ENCODE measurements at regions not wholly inside any gene's neighbourhood (a gene's known extent, or its start where the extent isn't known, plus 50 kb on each side); places are given as distances from the start of the nearest gene placed in this dataset.
"Not testable (repeated sequence)": the region's sequence is repeated elsewhere in the genome, so short reads cannot be mapped to it uniquely, and the experiment has no call there.

- no peak overlapping the region for H4K91ac ChIP-seq (ENCODE audit: low read depth, low read length)
These were observed 995.4 kb upstream of the WWC1 start for GRCh38 chr5:167296066-167296465.

DNA sequence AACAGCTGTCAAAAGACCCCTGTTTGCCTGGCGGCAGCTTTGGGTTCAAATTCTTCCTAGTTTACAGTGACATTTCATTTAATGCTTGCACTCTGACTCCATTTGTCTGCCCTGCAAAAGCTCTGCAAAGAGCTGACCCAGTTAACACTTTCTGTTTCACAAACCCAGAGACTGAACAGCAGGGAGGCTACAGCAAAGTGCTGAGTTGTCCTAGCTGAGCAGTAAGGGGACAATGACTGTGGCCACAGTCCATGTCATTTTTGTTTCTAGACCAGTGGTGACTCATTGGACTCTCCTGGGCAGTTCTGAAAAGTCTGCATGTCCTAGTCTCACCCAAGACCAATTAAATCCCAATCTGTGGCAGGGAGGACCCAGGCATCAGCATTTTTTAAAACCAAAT is 994.8 kb upstream of the WWC1 start:
- H3K23ac ChIP-seq (ENCODE audit: low read length): no peak overlapping the region
- H3K14ac ChIP-seq (ENCODE audit: low read length): no peak overlapping the region
- no peak overlapping the region for H2BK5ac ChIP-seq (ENCODE audit: low read depth, low read length, poor library complexity)
- no peak overlapping the region for H2BK12ac ChIP-seq (ENCODE audit: low read length)
- no peak for DNase-seq
- no peak overlapping the region for H4K8ac ChIP-seq (ENCODE audit: low read depth, low read length)
- no peaks in the 10 kb centered on the region for H3K79me1 ChIP-seq (ENCODE audit: low read length)
- no peaks in the 10 kb centered on the region for H3K36me3 ChIP-seq (ENCODE audit: control insufficient read depth in 1 of 2, insufficient read depth in 2 of 2, low read length in 2 of 2)
- H3K9ac ChIP-seq (ENCODE audit: low read length): no peak overlapping the region
- H3K4me2 ChIP-seq (ENCODE audit: low read length): no peak overlapping the region
- H4K12ac ChIP-seq (ENCODE audit: low read depth, low read length): no peak overlapping the region
- H2AK5ac ChIP-seq (ENCODE audit: low read length): no peak overlapping the region
- no CpG with 5 or more reads among the region's 1 CpG for WGBS (ENCODE audit: extremely low coverage, insufficient coverage, insufficient read length)
- no peaks in the 10 kb centered on the region for H3K9me3 ChIP-seq (ENCODE audit: insufficient read depth, low read depth, low read length)
- no peaks in the 10 kb centered on the region for H3K79me2 ChIP-seq (ENCODE audit: control insufficient read depth, insufficient read depth, low read length, poor library complexity)
- H4K91ac ChIP-seq (ENCODE audit: low read depth, low read length): no peak overlapping the region
- H3K18ac ChIP-seq (ENCODE audit: low read length): no peak overlapping the region
- H3K4ac ChIP-seq (ENCODE audit: low read depth, low read length): no peak overlapping the region
- no peak overlapping the region for H2BK120ac ChIP-seq (ENCODE audit: insufficient read depth, low read length, poor library complexity)
- H3K4me3 ChIP-seq (ENCODE audit: low read depth, low read length): no peak overlapping the region
- peaks cover 5 to 6% of the 10 kb centered on the region in 2 experiments for H3K4me1 ChIP-seq (ENCODE audit: control insufficient read depth in 1 of 2, insufficient read depth in 2 of 2, low read length in 2 of 2)
- H3K27me3 ChIP-seq (ENCODE audit: insufficient read depth, low read length): no peaks in the 10 kb centered on the region
- H2AFZ ChIP-seq (ENCODE audit: insufficient read depth, low read length, poor library complexity): no peak overlapping the region
- no peak overlapping the region for H3K27ac ChIP-seq (ENCODE audit: low read depth, low read length)

More at GRCh38 chr5:167296066-167296465, 995.4 kb upstream of the WWC1 start:
- Histone ChIP-seq H2AFZ (ENCODE audit: insufficient read depth, low read length, poor library complexity) (no peak overlapping the region), H3K4me2 (ENCODE audit: low read length) (no peak overlapping the region), H3K79me1 (ENCODE audit: low read length) (no peaks in the 10 kb centered on the region), H3K4ac (ENCODE audit: low read depth, low read length) (no peak overlapping the region), H2AK5ac (ENCODE audit: low read length) (no peak overlapping the region), H4K8ac (ENCODE audit: low read depth, low read length) (no peak overlapping the region), H3K9me3 (ENCODE audit: insufficient read depth, low read depth, low read length) (no peaks in the 10 kb centered on the region), H3K4me1 (ENCODE audit: control insufficient read depth in 1 of 2, insufficient read depth in 2 of 2, low read length in 2 of 2) (peaks cover 5 to 6% of the 10 kb centered on the region in 2 experiments), H3K14ac (ENCODE audit: low read length) (no peak overlapping the region), H2BK120ac (ENCODE audit: insufficient read depth, low read length, poor library complexity) (no peak overlapping the region), H2BK12ac (ENCODE audit: low read length) (no peak overlapping the region), H3K27ac (ENCODE audit: low read depth, low read length) (no peak overlapping the region), H4K12ac (ENCODE audit: low read depth, low read length) (no peak overlapping the region), H2BK5ac (ENCODE audit: low read depth, low read length, poor library complexity) (no peak overlapping the region), H3K36me3 (ENCODE audit: control insufficient read depth in 1 of 2, insufficient read depth in 2 of 2, low read length in 2 of 2) (no peaks in the 10 kb centered on the region), H3K18ac (ENCODE audit: low read length) (no peak overlapping the region), H3K4me3 (ENCODE audit: low read depth, low read length) (no peak overlapping the region), H3K9ac (ENCODE audit: low read length) (no peak overlapping the region), H3K27me3 (ENCODE audit: insufficient read depth, low read length) (no peaks in the 10 kb centered on the region), H3K79me2 (ENCODE audit: control insufficient read depth, insufficient read depth, low read length, poor library complexity) (no peaks in the 10 kb centered on the region), H3K23ac (ENCODE audit: low read length) (no peak overlapping the region)
- no CpG with 5 or more reads among the region's 5 CpGs for WGBS (ENCODE audit: extremely low coverage, insufficient coverage, insufficient read length)
- no peak for DNase-seq

DNA sequence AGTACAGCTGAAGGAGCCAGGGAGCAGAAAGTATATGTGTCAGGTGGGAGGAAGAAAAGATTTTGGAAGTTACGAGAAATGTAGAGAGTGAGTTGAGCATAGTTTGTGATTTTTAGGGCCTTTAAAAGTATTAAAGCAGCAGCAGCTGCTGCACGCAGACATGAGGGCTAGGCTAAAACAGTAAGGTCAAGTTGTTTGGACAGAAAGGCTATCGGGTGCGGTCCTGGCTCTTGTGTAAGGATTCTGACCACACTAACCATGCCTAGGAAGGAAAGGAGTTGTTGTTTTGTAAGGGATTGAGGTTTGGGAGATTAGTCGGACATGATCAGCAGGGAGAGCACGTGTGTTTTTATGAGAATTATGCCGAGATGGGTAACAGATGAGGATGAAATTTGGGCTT is 991.6 kb upstream of the WWC1 start:
- not testable (repeated sequence) for H3K14ac ChIP-seq (ENCODE audit: low read length); H4K8ac ChIP-seq (ENCODE audit: low read depth, low read length); H2BK12ac ChIP-seq (ENCODE audit: low read length); H2BK5ac ChIP-seq (ENCODE audit: low read depth, low read length, poor library complexity); H3K9me3 ChIP-seq (ENCODE audit: insufficient read depth, low read depth, low read length); H4K91ac ChIP-seq (ENCODE audit: low read depth, low read length); DNase-seq; H3K18ac ChIP-seq (ENCODE audit: low read length); H2BK120ac ChIP-seq (ENCODE audit: insufficient read depth, low read length, poor library complexity); H3K36me3 ChIP-seq (ENCODE audit: control insufficient read depth in 1 of 2, insufficient read depth in 2 of 2, low read length in 2 of 2); H3K79me2 ChIP-seq (ENCODE audit: control insufficient read depth, insufficient read depth, low read length, poor library complexity); H2AFZ ChIP-seq (ENCODE audit: insufficient read depth, low read length, poor library complexity); H4K12ac ChIP-seq (ENCODE audit: low read depth, low read length); H3K23ac ChIP-seq (ENCODE audit: low read length); H3K4me1 ChIP-seq (ENCODE audit: control insufficient read depth in 1 of 2, insufficient read depth in 2 of 2, low read length in 2 of 2); H3K27me3 ChIP-seq (ENCODE audit: insufficient read depth, low read length); H3K9ac ChIP-seq (ENCODE audit: low read length); H3K4me3 ChIP-seq (ENCODE audit: low read depth, low read length); H3K4me2 ChIP-seq (ENCODE audit: low read length); H3K4ac ChIP-seq (ENCODE audit: low read depth, low read length); H3K27ac ChIP-seq (ENCODE audit: low read depth, low read length); H2AK5ac ChIP-seq (ENCODE audit: low read length); H3K79me1 ChIP-seq (ENCODE audit: low read length)
- WGBS (ENCODE audit: extremely low coverage, insufficient coverage, insufficient read length): 100% methylated on average over 1 of the region's 7 CpGs

- Histone ChIP-seq H2BK5ac (ENCODE audit: low read depth, low read length, poor library complexity) (no peak overlapping the region), H3K4me3 (ENCODE audit: low read depth, low read length) (no peak overlapping the region), H3K79me1 (ENCODE audit: low read length) (no peaks in the 10 kb centered on the region), H3K36me3 (ENCODE audit: control insufficient read depth in 1 of 2, insufficient read depth in 2 of 2, low read length in 2 of 2) (no peaks in the 10 kb centered on the region), H2AFZ (ENCODE audit: insufficient read depth, low read length, poor library complexity) (no peak overlapping the region), H3K4ac (ENCODE audit: low read depth, low read length) (no peak overlapping the region), H3K9me3 (ENCODE audit: insufficient read depth, low read depth, low read length) (no peaks in the 10 kb centered on the region), H3K4me1 (ENCODE audit: control insufficient read depth in 1 of 2, insufficient read depth in 2 of 2, low read length in 2 of 2) (no peaks in the 10 kb centered on the region), H4K91ac (ENCODE audit: low read depth, low read length) (no peak overlapping the region), H3K18ac (ENCODE audit: low read length) (no peak overlapping the region), H4K12ac (ENCODE audit: low read depth, low read length) (no peak overlapping the region), H3K27ac (ENCODE audit: low read depth, low read length) (no peak overlapping the region), H2BK120ac (ENCODE audit: insufficient read depth, low read length, poor library complexity) (no peak overlapping the region), H3K14ac (ENCODE audit: low read length) (no peak overlapping the region), H3K23ac (ENCODE audit: low read length) (no peak overlapping the region), H3K79me2 (ENCODE audit: control insufficient read depth, insufficient read depth, low read length, poor library complexity) (no peaks in the 10 kb centered on the region), H3K4me2 (ENCODE audit: low read length) (no peak overlapping the region), H3K27me3 (ENCODE audit: insufficient read depth, low read length) (no peaks in the 10 kb centered on the region), H4K8ac (ENCODE audit: low read depth, low read length) (no peak overlapping the region), H3K9ac (ENCODE audit: low read length) (no peak overlapping the region), H2BK12ac (ENCODE audit: low read length) (no peak overlapping the region), H2AK5ac (ENCODE audit: low read length) (no peak overlapping the region)
- no peak for DNase-seq
- no CpG with 5 or more reads among the region's 3 CpGs for WGBS (ENCODE audit: extremely low coverage, insufficient coverage, insufficient read length)
These were observed 987.9 kb upstream of the WWC1 start for GRCh38 chr5:167303582-167303981.

Measured in trophoblast cell (in vitro differentiated cells and primary cell).